Neural progenitor cell (in vitro differentiated cells): ENCODE measurements at regions not wholly inside any gene's neighbourhood (a gene's known extent, or its start where the extent isn't known, plus 50 kb on each side); places are given as distances from the start of the nearest gene placed in this dataset.

Experiments
- EZH2 ChIP-seq: fragments of 200-600 bp; sonication (generic); IDR thresholded peaks from 2 replicates; pipeline ENCODE4 v1.6.1; 2017; ENCODE audit warnings: antibody characterized with exemption, mild to moderate bottlenecking, moderate library complexity
- TF ChIP-seq, protein P1 (sequence below): fragments of 200-600 bp; sonication (generic); IDR thresholded peaks from 2 replicates; pipeline ENCODE4 v1.5.1; 2017; ENCODE audit warnings: antibody characterized with exemption, mild to moderate bottlenecking

DNA sequence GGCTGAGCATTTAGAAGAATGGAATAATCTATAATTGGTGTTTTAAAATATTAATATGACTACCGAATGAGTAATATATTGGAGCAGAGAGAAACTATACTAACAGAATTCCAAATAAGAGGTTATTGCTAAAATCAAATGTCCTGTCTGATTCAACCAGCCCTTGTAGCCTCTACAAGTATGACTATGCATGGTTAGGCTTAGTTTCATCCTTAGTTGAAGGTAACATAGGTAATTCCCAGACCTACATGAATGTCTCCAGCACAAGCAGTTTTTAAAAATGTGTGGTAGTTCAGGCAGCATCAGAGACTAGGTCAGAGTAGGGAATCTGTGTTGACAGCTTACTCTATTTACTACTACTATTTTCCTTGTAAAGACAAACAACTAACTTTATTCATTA is 51.7 kb upstream of the SLC27A6 start:
- no peak for TF ChIP-seq EZH2
- TF ChIP-seq, protein P1, sequence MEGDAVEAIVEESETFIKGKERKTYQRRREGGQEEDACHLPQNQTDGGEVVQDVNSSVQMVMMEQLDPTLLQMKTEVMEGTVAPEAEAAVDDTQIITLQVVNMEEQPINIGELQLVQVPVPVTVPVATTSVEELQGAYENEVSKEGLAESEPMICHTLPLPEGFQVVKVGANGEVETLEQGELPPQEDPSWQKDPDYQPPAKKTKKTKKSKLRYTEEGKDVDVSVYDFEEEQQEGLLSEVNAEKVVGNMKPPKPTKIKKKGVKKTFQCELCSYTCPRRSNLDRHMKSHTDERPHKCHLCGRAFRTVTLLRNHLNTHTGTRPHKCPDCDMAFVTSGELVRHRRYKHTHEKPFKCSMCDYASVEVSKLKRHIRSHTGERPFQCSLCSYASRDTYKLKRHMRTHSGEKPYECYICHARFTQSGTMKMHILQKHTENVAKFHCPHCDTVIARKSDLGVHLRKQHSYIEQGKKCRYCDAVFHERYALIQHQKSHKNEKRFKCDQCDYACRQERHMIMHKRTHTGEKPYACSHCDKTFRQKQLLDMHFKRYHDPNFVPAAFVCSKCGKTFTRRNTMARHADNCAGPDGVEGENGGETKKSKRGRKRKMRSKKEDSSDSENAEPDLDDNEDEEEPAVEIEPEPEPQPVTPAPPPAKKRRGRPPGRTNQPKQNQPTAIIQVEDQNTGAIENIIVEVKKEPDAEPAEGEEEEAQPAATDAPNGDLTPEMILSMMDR: no peak
